ENCODE measurements at regions not wholly inside any gene's neighbourhood (a gene's known extent, or its start where the extent isn't known, plus 50 kb on each side); places are given as distances from the start of the nearest gene placed in this dataset.

GRCh38 chr7:79770970-79771369 is 317.5 kb upstream of the MAGI2 start:
- TF ChIP-seq CTCF (IDR thresholded peaks at IDR 0.05), result no peak
- no peak for TF ChIP-seq POLR2A (IDR thresholded peaks at IDR 0.05)
